Transverse colon (tissue), 4 donors: ENCODE measurements at regions not wholly inside any gene's neighbourhood (a gene's known extent, or its start where the extent isn't known, plus 50 kb on each side); places are given as distances from the start of the nearest gene placed in this dataset.

Source experiments
- DNase-seq: peaks from one replicate; pipeline ENCODE4 v3.0.0-alpha.2; 2019
- H3K27ac ChIP-seq, 4 donors: fragments of 200-600 bp; sonication (generic); 2 replicates each; pipeline ENCODE4 v1.5.1; 2016 to 2018; ENCODE audit warnings: inconsistent platforms in 4 of 4
- H3K27me3 ChIP-seq: fragments of 200-600 bp; sonication (generic); 2 replicates; pipeline ENCODE4 v1.5.1; 2017; ENCODE audit warnings: inconsistent platforms
- H3K36me3 ChIP-seq, 4 donors: fragments of 200-600 bp; sonication (generic); 2 replicates each; pipeline ENCODE4 v1.5.1; 2017 to 2019; ENCODE audit warnings: inconsistent platforms in 4 of 4
- H3K4me1 ChIP-seq, 4 donors: fragments of 200-600 bp; sonication (generic); 2 replicates each; pipeline ENCODE4 v1.5.1; 2017 to 2020; ENCODE audit warnings: inconsistent platforms in 4 of 4
- H3K4me3 ChIP-seq, 4 donors: fragments of 200-600 bp; sonication (generic); 1 replicate in 1 of 4; 2 replicates in 3 of 4; pipeline versions ENCODE4 v1.5.1 to v1.6.1; 2017 to 2019; ENCODE audit warnings: inconsistent platforms in 4 of 4
- H3K9me3 ChIP-seq, 2 donors: fragments of 200-600 bp; sonication (generic); 2 replicates each; pipeline ENCODE4 v1.5.1; 2017 to 2019; ENCODE audit warnings: inconsistent platforms in 2 of 2
- EP300 ChIP-seq: sonication (generic); formaldehyde crosslinking; IDR thresholded peaks from one replicate; pipeline ENCODE4 v1.6.1; 2017; ENCODE audit warnings: antibody characterized with exemption, low read depth
- POLR2A ChIP-seq: fragments of 450-650 bp; IDR thresholded peaks from one replicate; pipeline ENCODE4 v1.6.1; 2016; ENCODE audit warnings: antibody characterized with exemption, mild to moderate bottlenecking, moderate library complexity
- POLR2AphosphoS5 ChIP-seq, 3 donors: sonication (generic); formaldehyde crosslinking; IDR thresholded peaks; one replicate each; pipeline ENCODE4 v1.6.1; 2016; ENCODE audit warnings: antibody characterized with exemption in 3 of 3
- WGBS, 2 donors: methylation state at CpG; one replicate each; pipeline ENCODE4 v1.1.5; 2018; ENCODE audit warnings: low coverage in 1 of 2; 5-methylcytosine and 5-hydroxymethylcytosine counted together
- in situ Hi-C, 4 donors: fragments of 200-750 bp; cut with MboI; loops; one replicate each; pipeline versions ENCODE4 v1.15.0 to v1.15.1; 2017; ENCODE audit warnings: low sequenced_read_pairs in 3 of 4, low pct_ligation_motif_present in 1 of 4, low pct_unique_long_range_greater_than_20kb in 1 of 4
- intact Hi-C: fragments of 100-400 bp; cut with DNase I; formaldehyde crosslinking; loops from one replicate; pipeline ENCODE4 v1.15.1; 2023; ENCODE audit warnings: low total_unique reads
- TF ChIP-seq, protein P1 (sequence below), 5 experiments: fragments of 200-600 bp in 3 of 5; fragments of 450-650 bp in 2 of 5; sonication (generic) in 3 of 5; IDR thresholded peaks; 1 replicate in 2 of 5; 2 replicates in 3 of 5; pipeline ENCODE4 v1.5.1; 2016 to 2017; ENCODE audit warnings: antibody characterized with exemption in 5 of 5, inconsistent platforms in 3 of 5, mild to moderate bottlenecking in 2 of 5, moderate library complexity in 1 of 5

DNA sequence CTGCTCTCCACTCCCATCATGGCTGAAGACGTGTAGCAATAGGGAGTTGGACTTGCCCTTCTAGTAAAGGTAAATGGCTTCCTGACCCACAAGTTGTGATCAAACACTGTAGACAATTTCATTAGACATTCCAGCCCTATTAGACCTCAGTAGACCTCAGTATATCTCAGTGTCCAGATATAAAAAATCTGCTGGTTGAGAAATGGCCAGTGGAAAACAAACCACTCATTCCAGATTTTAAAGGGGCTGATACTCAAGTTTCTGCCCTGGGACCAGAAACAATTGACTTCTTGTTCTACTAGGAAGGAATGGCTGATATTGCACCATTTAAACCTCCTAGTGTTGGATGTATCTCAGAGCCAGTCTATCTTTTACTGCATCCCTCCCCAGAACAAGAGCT, 613.2 kb downstream of the PDCD6IP start:
- DNase-seq: no peak
- Histone ChIP-seq H3K4me3 (no peak overlapping the region), H3K4me1 (no peaks in the 10 kb centered on the region), H3K27ac (no peak overlapping the region), H3K36me3 (no peaks in the 10 kb centered on the region), H3K9me3 (no peaks in the 10 kb centered on the region), H3K27me3 (no peaks in the 10 kb centered on the region)
- in situ Hi-C loops: no loop called here
- intact Hi-C loops: no loop called here
- 64 to 83% methylated on average over 1 of the region's 1 CpG for WGBS, 2 donors
- TF ChIP-seq, protein P1, sequence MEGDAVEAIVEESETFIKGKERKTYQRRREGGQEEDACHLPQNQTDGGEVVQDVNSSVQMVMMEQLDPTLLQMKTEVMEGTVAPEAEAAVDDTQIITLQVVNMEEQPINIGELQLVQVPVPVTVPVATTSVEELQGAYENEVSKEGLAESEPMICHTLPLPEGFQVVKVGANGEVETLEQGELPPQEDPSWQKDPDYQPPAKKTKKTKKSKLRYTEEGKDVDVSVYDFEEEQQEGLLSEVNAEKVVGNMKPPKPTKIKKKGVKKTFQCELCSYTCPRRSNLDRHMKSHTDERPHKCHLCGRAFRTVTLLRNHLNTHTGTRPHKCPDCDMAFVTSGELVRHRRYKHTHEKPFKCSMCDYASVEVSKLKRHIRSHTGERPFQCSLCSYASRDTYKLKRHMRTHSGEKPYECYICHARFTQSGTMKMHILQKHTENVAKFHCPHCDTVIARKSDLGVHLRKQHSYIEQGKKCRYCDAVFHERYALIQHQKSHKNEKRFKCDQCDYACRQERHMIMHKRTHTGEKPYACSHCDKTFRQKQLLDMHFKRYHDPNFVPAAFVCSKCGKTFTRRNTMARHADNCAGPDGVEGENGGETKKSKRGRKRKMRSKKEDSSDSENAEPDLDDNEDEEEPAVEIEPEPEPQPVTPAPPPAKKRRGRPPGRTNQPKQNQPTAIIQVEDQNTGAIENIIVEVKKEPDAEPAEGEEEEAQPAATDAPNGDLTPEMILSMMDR (IDR thresholded peaks at IDR 0.05): no peak

DNA sequence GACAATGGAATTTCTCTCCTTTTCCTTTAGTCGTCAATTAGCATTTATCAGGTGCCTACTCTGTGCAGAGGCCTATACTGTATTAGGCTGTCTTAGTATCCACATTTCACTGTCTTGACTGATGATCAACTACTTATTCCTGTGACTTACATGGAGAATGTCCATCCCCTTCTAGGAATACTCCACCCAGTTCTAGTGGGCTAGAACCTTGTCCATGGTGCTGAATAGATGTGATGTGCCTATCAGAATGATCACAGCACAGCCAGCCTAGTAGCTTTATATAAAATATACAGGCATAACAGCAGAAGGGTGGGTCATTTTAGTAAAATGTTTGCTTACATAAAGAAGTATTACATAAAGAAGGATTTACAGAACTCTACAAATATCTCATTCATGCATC, 621.4 kb downstream of the PDCD6IP start:
- no peaks in the 10 kb centered on the region for H3K4me1 ChIP-seq
- DNase-seq: no peak
- no peaks in the 10 kb centered on the region for H3K9me3 ChIP-seq
- no peaks in the 10 kb centered on the region for H3K36me3 ChIP-seq
- intact Hi-C loops: no loop called here
- H3K4me3 ChIP-seq: no peak overlapping the region
- 0 to 50% methylated on average over 1 of the region's 1 CpG for WGBS, 2 donors
- H3K27me3 ChIP-seq: no peaks in the 10 kb centered on the region
- TF ChIP-seq EP300 (no peak), POLR2A (no peak), POLR2AphosphoS5 (IDR thresholded peaks at IDR 0.05) (no peak)
- TF ChIP-seq, protein P1 (IDR thresholded peaks at IDR 0.05): no peak
- H3K27ac ChIP-seq: no peak overlapping the region
- in situ Hi-C loops: no loop called here

DNA sequence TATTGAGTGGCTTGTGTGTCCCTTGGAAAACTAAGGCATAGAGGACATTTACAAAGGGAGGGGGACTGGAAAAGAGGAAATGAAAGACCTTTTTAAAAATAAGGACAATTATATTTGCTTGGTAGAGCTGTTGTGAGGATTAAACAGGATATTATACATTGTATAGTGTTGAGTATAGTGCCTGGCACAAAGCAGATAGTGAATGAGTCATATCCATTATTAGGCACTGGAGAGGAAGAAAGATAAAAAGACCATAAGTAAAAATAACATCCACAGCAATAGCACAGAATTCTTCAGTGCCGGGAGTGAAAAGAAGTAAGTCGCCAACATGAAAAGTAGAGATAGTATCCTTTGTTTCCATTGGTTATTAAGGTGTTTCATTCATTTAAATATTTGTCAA, 623.3 kb downstream of the PDCD6IP start:
- TF ChIP-seq POLR2A (no peak), POLR2AphosphoS5 (IDR thresholded peaks at IDR 0.05) (no peak), EP300 (no peak)
- TF ChIP-seq, protein P1 (IDR thresholded peaks at IDR 0.05): no peak
- in situ Hi-C loops: no loop called here
- WGBS, 2 donors: 82% methylated on average over 2 of the region's 2 CpGs
- Histone ChIP-seq H3K36me3 (no peaks in the 10 kb centered on the region), H3K27ac (no peak overlapping the region), H3K9me3 (no peaks in the 10 kb centered on the region), H3K4me1 (no peaks in the 10 kb centered on the region), H3K27me3 (no peaks in the 10 kb centered on the region), H3K4me3 (no peak overlapping the region)
- DNase-seq: no peak
- intact Hi-C loops: no loop called here

DNA sequence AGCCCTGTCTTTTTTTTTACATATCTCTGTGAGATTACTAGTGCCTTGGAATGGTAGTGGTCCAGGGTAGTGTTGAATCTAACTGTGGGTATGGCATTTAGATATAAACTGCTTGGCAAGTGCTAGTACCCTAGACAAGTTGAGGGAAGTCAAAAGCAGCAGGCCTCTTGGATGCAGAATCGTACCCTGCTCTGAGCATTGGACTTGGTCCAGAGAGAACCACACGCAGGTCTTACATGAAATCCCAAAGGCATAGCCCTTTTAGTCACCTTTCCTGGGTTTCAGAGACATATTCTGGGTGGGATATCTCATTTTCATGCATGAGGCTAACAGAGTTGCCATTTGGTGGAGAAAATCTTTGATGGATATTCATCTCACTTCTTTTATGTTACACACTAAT, 641.4 kb downstream of the PDCD6IP start:
- no peak overlapping the region for H3K27ac ChIP-seq
- no peak overlapping the region for H3K4me3 ChIP-seq
- WGBS, 2 donors: 81% methylated on average over 2 of the region's 2 CpGs; no CpG with 5 or more reads in 1 of the 2 donors
- intact Hi-C loops (no loop called here), in situ Hi-C loops (no loop called here)
- TF ChIP-seq EP300 (no peak), POLR2AphosphoS5 (IDR thresholded peaks at IDR 0.05) (no peak)
- DNase-seq: no peak
- no peaks in the 10 kb centered on the region for H3K36me3 ChIP-seq
- H3K4me1 ChIP-seq: no peaks in the 10 kb centered on the region
- H3K9me3 ChIP-seq: peaks cover 0 to 14% of the 10 kb centered on the region in 2 donors
- no peaks in the 10 kb centered on the region for H3K27me3 ChIP-seq

DNA sequence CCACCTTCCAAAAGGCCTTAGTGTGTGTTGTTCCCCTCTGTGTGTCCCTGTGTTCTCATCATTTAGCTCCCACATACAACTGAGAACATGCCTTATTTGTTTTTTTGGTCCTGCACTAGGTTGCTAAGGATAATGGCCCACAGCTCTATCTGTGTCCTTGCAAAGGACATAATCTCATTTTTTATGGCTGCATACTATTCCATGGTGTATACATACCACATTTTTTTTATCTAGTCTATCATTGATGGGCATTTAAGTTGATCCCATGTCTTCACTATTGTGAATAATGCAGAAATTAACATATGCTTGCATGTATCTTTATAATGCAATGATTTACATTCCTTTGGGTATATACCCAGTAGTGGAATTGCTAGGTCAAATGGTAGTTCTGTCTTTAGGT, 645.7 kb downstream of the PDCD6IP start:
- no peak overlapping the region for H3K27ac ChIP-seq
- no peaks in the 10 kb centered on the region for H3K36me3 ChIP-seq
- peaks cover 0 to 14% of the 10 kb centered on the region in 2 donors for H3K9me3 ChIP-seq
- no peaks in the 10 kb centered on the region for H3K4me1 ChIP-seq
- intact Hi-C loops (no loop called here), in situ Hi-C loops (no loop called here)
- TF ChIP-seq, protein P1 (IDR thresholded peaks at IDR 0.05): no peak
- no peak for TF ChIP-seq EP300
- TF ChIP-seq POLR2A: no peak
- no peak for TF ChIP-seq POLR2AphosphoS5 (IDR thresholded peaks at IDR 0.05)
- DNase-seq: no peak
- no peak overlapping the region for H3K4me3 ChIP-seq
- H3K27me3 ChIP-seq: no peaks in the 10 kb centered on the region
